ENCODE measurements at regions not wholly inside any gene's neighbourhood (a gene's known extent, or its start where the extent isn't known, plus 50 kb on each side); places are given as distances from the start of the nearest gene placed in this dataset.

DNA sequence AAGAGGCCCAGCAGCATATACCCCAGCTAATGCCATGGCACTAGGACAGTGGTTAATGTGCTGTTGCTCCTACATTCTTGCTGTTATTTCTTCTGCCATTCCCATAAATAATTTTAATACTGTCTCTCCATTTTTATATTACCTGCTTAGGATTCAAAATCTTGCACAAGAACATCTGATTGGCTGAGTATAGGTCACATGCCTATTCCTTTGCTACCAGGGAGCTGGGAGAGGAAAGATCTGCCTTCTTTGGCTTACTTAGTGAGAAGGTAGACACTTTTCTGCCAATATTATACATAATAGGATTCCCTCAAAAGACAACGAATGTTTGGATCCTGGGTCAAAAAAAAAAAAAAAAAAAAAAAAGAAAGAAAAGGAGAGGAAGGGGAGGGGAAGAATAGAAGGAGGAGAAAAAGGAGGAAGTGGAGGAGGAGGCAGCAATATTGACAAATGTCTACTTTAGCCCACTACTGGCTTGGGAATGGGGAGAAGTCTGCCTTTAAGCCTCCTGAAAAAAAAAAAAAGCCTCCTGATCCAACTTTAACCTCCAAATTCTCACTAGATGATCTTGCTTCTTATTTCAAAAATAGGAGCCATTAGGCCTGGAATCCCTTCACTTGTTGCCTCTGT lies 134.5 kb upstream of the HNRNPU start:
- Mint-ChIP-seq H3K27ac (ENCODE audit: low read depth, unreplicated experiment) (no peak overlapping the region), H3K9me3 (ENCODE audit: unreplicated experiment) (peaks cover 7% of the 10 kb centered on the region), H3K27me3 (ENCODE audit: insufficient read depth, unreplicated experiment) (no peaks in the 10 kb centered on the region), H3K36me3 (ENCODE audit: insufficient read depth, unreplicated experiment) (peaks cover 5% of the 10 kb centered on the region), H3K4me3 (ENCODE audit: unreplicated experiment) (no peak overlapping the region), H3K4me1 (ENCODE audit: insufficient read depth, unreplicated experiment) (peaks cover 16% of the 10 kb centered on the region)
- POLR2A ChIA-PET = interaction anchor here (0.5 to 1.4 kb wide), 3 partner anchors 30 to 169 kb away, joined by 4 to 5 read pairs (median 5); a partner anchor contains a TSS
- intact Hi-C loops (cut with micrococcal nuclease) = no loop called here
- TF ChIP-seq, protein P1, sequence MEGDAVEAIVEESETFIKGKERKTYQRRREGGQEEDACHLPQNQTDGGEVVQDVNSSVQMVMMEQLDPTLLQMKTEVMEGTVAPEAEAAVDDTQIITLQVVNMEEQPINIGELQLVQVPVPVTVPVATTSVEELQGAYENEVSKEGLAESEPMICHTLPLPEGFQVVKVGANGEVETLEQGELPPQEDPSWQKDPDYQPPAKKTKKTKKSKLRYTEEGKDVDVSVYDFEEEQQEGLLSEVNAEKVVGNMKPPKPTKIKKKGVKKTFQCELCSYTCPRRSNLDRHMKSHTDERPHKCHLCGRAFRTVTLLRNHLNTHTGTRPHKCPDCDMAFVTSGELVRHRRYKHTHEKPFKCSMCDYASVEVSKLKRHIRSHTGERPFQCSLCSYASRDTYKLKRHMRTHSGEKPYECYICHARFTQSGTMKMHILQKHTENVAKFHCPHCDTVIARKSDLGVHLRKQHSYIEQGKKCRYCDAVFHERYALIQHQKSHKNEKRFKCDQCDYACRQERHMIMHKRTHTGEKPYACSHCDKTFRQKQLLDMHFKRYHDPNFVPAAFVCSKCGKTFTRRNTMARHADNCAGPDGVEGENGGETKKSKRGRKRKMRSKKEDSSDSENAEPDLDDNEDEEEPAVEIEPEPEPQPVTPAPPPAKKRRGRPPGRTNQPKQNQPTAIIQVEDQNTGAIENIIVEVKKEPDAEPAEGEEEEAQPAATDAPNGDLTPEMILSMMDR (IDR thresholded peaks at IDR 0.05; ENCODE audit: unreplicated experiment) = no peak
- no TSS peak for BruUV-seq (replicated peaks)
- CTCF ChIA-PET = interaction anchor here (0.8 to 2.3 kb wide), 5 partner anchors 15 to 44 kb away, joined by 3 to 12 read pairs (median 4); no protein-coding TSS in a partner anchor
- no peak for DNase-seq (ENCODE audit: unreplicated experiment)

DNA sequence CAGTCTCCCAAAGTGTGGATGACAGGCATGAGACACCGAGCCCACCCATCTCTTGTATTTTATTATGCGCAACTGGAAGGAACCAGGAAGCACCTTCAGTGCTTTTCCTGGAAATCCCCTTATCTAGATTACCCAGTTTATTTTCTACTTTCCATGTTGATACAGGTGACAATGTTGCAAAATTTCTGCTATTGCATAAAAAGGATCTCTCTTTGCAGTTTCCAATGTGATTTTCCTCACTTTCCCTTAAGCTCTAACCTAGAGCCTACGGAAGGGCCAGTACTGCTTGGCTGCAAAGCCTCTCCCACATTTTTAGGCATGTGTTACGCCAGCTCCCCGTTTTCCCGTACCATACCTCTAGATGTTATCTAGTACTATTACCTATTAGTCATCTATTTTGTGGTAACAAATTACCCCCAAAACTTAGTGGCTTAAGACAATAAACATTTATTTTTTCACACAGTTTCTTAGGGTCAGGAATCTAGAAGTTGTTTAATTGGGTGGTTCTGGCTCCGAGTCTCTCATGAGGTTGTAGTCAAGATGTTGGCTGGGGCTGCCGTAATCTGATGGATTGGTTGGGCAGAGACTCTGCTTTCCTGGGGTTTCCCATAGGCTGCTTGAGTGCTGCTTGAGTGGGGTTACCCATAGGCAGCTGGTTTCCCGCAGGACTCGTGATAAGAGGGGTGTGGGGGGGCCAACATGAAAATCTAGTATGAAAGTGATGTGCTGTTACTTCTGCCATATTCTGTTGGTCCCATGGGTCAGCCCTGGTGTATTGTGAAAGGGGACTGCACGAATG lies 131.5 kb upstream of the HNRNPU start:
- Mint-ChIP-seq H3K4me3 (ENCODE audit: unreplicated experiment) (no peak overlapping the region), H3K36me3 (ENCODE audit: insufficient read depth, unreplicated experiment) (peaks cover 5% of the 10 kb centered on the region), H3K27me3 (ENCODE audit: insufficient read depth, unreplicated experiment) (no peaks in the 10 kb centered on the region), H3K27ac (ENCODE audit: low read depth, unreplicated experiment) (no peak overlapping the region), H3K4me1 (ENCODE audit: insufficient read depth, unreplicated experiment) (peaks cover 13% of the 10 kb centered on the region), H3K9me3 (ENCODE audit: unreplicated experiment) (peaks cover 15% of the 10 kb centered on the region)
- no TSS peak for BruUV-seq (replicated peaks)
- ChIA-PET CTCF (interaction anchor here (0.6 to 0.7 kb wide), 2 partner anchors 46 to 1693 kb away, joined by 3 read pairs; no protein-coding TSS in a partner anchor), POLR2A (interaction anchor here (0.6 to 2.4 kb wide), 4 partner anchors 11 to 1536 kb away, joined by 3 to 6 read pairs (median 3); no protein-coding TSS in a partner anchor)
- TF ChIP-seq, protein P1 (IDR thresholded peaks at IDR 0.05; ENCODE audit: unreplicated experiment) = no peak
- DNase-seq (ENCODE audit: unreplicated experiment) = no peak
- intact Hi-C loops (cut with micrococcal nuclease) = no loop called here

DNA sequence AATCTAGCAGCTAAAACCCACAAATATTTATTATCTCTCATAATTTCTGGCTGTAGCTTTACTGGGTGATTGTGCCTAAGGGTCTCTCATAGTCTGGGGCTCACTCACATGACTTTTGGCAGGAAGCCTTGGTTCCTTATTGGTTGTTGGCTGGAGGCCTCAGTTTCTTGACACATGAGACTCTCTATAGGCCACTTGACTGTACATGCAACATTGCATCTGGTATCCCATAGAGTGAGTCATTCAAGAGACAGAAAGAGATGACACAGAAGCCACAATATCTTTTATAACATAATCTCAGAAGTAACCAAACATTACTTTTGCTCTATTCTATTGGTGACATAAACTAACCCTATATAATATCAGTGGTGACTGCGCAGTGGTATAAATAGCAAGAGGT lies 128.5 kb upstream of the HNRNPU start:
- Mint-ChIP-seq H3K4me1 (ENCODE audit: insufficient read depth, unreplicated experiment) (peaks cover 22% of the 10 kb centered on the region), H3K27ac (ENCODE audit: low read depth, unreplicated experiment) (no peak overlapping the region), H3K36me3 (ENCODE audit: insufficient read depth, unreplicated experiment) (peaks cover 5% of the 10 kb centered on the region), H3K4me3 (ENCODE audit: unreplicated experiment) (no peak overlapping the region), H3K9me3 (ENCODE audit: unreplicated experiment) (peaks cover 10% of the 10 kb centered on the region), H3K27me3 (ENCODE audit: insufficient read depth, unreplicated experiment) (no peaks in the 10 kb centered on the region)
- no TSS peak for BruUV-seq (replicated peaks)
- ChIA-PET CTCF (interaction anchor here (1.5 to 5.0 kb wide), 2 partner anchors 9 to 50 kb away, joined by 7 to 26 read pairs; no protein-coding TSS in a partner anchor), POLR2A (interaction anchor here (0.8 to 2.2 kb wide), 5 partner anchors 19 to 127 kb away, joined by 3 to 16 read pairs (median 4); a partner anchor contains a TSS)
- TF ChIP-seq, protein P1 (IDR thresholded peaks at IDR 0.05; ENCODE audit: unreplicated experiment) = no peak
- intact Hi-C loops (cut with micrococcal nuclease) = no loop called here
- peak; percentile 39 for DNase-seq (ENCODE audit: unreplicated experiment)

DNA sequence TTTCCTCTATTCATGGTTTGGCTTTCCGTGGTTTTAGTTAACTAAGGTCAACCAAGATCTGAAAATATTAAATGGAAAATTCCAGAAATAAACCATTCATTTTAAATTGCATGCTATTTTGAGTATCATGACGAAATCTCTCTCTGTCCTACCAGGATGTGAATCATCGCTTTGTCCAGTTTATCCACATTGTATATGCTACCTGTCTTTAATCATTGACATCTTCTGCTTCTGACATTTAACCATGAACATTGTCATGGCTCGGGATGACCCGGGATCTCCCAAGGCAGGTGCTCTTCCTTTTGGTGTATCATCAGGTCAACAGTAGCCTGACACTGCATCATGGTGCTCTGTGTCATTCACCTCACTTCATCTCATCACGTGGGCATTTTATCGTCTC lies 125.5 kb upstream of the HNRNPU start:
- TF ChIP-seq, protein P1 (IDR thresholded peaks at IDR 0.05; ENCODE audit: unreplicated experiment) = no peak
- no TSS peak for BruUV-seq (replicated peaks)
- ChIA-PET CTCF (interaction anchor here (0.6 to 5.0 kb wide), 5 partner anchors 14 to 665 kb away, joined by 3 to 26 read pairs (median 3); no protein-coding TSS in a partner anchor), POLR2A (interaction anchor here (0.6 to 1.0 kb wide), 3 partner anchors 11 to 21 kb away, joined by 3 to 4 read pairs (median 4); no protein-coding TSS in a partner anchor)
- H3K4me1 Mint-ChIP-seq (ENCODE audit: insufficient read depth, unreplicated experiment) = peaks cover 24% of the 10 kb centered on the region
- H3K36me3 Mint-ChIP-seq (ENCODE audit: insufficient read depth, unreplicated experiment) = no peaks in the 10 kb centered on the region
- DNase-seq (ENCODE audit: unreplicated experiment) = peak; percentile 77
- H3K4me3 Mint-ChIP-seq (ENCODE audit: unreplicated experiment) = no peak overlapping the region
- intact Hi-C loops (cut with micrococcal nuclease) = loop anchor here (1.0 kb wide), 1 partner anchor 19 kb away; no protein-coding TSS in a partner anchor
- no peaks in the 10 kb centered on the region for H3K27me3 Mint-ChIP-seq (ENCODE audit: insufficient read depth, unreplicated experiment)
- H3K27ac Mint-ChIP-seq (ENCODE audit: low read depth, unreplicated experiment) = peak overlapping the region; percentile 17
- peaks cover 8% of the 10 kb centered on the region for H3K9me3 Mint-ChIP-seq (ENCODE audit: unreplicated experiment)

Measured in MCF 10A (cell line).